Gastroesophageal sphincter (tissue), 4 donors: ENCODE measurements at regions not wholly inside any gene's neighbourhood (a gene's known extent, or its start where the extent isn't known, plus 50 kb on each side); places are given as distances from the start of the nearest gene placed in this dataset.

Experiments used
- ATAC-seq: fragments of 150-250 bp; one replicate; pipeline ENCODE4 v1.9.1; 2016; ENCODE audit warnings: mild to moderate bottlenecking, moderate library complexity
- H3K27ac ChIP-seq, 4 donors: fragments of 200-600 bp; sonication (generic) in 3 of 4; 1 replicate in 3 of 4; 2 replicates in 1 of 4; pipeline ENCODE4 v1.5.1; 2016 to 2019
- H3K27me3 ChIP-seq: fragments of 200-600 bp; sonication (generic); one replicate; pipeline ENCODE4 v1.5.1; 2019
- H3K36me3 ChIP-seq, 2 donors: fragments of 200-600 bp; sonication (generic); one replicate each; pipeline ENCODE4 v1.5.1; 2019; ENCODE audit warnings: control low read depth in 1 of 2
- H3K4me1 ChIP-seq, 3 donors: fragments of 200-600 bp; sonication (generic); 1 replicate in 2 of 3; 2 replicates in 1 of 3; pipeline ENCODE4 v1.5.1; 2016 to 2019; ENCODE audit warnings: control low read depth in 2 of 3
- H3K4me3 ChIP-seq, 2 donors: fragments of 200-600 bp; sonication (generic); one replicate each; pipeline ENCODE4 v1.5.1; 2019; ENCODE audit warnings: mild to moderate bottlenecking in 1 of 2, moderate library complexity in 1 of 2
- H3K9me3 ChIP-seq, 3 donors: fragments of 200-600 bp; sonication (generic); one replicate each; pipeline ENCODE4 v1.5.1; 2017 to 2019; ENCODE audit warnings: control low read depth in 2 of 3
- EP300 ChIP-seq: sonication (generic); formaldehyde crosslinking; IDR thresholded peaks from one replicate; pipeline ENCODE4 v1.6.1; 2017; ENCODE audit warnings: antibody characterized with exemption, mild to moderate bottlenecking
- POLR2A ChIP-seq, 2 donors: fragments of 450-650 bp; IDR thresholded peaks; one replicate each; pipeline ENCODE4 v1.6.1; 2017; ENCODE audit warnings: antibody characterized with exemption in 2 of 2, mild to moderate bottlenecking in 2 of 2, moderate library complexity in 1 of 2
- POLR2AphosphoS5 ChIP-seq: sonication (generic); formaldehyde crosslinking; IDR thresholded peaks from one replicate; pipeline ENCODE4 v1.6.1; 2017; ENCODE audit warnings: antibody characterized with exemption
- WGBS, 2 donors: methylation state at CpG; one replicate each; pipeline ENCODE4 v1.1.5; 2018; ENCODE audit warnings: low coverage in 1 of 2; 5-methylcytosine and 5-hydroxymethylcytosine counted together
- TF ChIP-seq, protein P1 (sequence below), 4 experiments: fragments of 200-600 bp in 2 of 4; fragments of 450-650 bp in 2 of 4; sonication (generic) in 1 of 4; IDR thresholded peaks; one replicate each; pipeline ENCODE4 v1.5.1; 2017 to 2019; ENCODE audit warnings: antibody characterized with exemption in 4 of 4, mild to moderate bottlenecking in 2 of 4, moderate library complexity in 2 of 4

DNA sequence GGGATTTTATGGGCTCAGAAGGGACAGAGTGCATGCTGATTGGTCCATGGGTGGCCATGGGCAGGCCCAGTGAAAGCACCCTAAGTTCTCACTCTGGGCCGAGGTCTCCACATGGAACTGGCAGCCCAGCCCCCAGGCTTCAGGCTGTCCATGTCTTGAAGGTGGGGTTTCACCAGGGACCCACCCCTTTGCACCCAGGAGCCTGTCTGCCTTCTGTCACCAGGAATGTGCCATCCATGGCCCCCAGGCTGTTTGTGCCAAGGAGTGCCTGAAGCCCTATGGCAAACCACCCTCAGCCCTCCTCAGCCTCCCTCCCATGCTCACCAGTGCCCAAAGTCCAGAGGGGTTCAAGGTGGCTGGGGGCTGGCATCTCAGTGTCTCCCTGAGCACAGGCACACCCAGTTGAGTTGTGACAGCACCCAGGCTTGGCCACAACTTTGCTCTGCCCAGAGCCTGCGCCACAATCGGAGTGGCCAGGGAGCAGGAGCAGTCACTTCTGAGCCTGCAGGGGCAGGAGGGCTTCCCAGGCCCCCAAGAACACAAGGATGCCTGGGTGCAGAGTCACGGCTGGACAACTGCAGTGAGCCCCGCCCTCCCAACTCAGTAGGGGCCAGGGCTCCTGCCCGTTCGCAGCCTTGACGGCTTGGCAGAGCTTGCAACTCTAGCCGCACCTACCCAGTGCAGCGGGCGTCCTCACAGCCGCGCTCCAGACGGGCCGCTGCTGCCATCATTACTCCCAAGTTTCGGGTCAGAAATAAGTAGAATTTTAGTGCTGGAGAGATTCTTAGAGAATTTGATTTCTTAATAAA, 185.3 kb upstream of the NUDT6 start:
- 88 to 100% methylated on average over 1 to 7 of the region's 16 CpGs for WGBS, 2 donors
- Histone ChIP-seq H3K36me3 (no peaks in the 10 kb centered on the region), H3K27ac (no peak overlapping the region), H3K4me1 (peaks cover 0 to 45% (median 7%) of the 10 kb centered on the region in 3 donors), H3K4me3 (no peak overlapping the region), H3K27me3 (no peaks in the 10 kb centered on the region), H3K9me3 (no peaks in the 10 kb centered on the region)
- ATAC-seq: no peak
- no peak for TF ChIP-seq POLR2A (IDR thresholded peaks at IDR 0.05)
- no peak for TF ChIP-seq EP300
- TF ChIP-seq, protein P1, sequence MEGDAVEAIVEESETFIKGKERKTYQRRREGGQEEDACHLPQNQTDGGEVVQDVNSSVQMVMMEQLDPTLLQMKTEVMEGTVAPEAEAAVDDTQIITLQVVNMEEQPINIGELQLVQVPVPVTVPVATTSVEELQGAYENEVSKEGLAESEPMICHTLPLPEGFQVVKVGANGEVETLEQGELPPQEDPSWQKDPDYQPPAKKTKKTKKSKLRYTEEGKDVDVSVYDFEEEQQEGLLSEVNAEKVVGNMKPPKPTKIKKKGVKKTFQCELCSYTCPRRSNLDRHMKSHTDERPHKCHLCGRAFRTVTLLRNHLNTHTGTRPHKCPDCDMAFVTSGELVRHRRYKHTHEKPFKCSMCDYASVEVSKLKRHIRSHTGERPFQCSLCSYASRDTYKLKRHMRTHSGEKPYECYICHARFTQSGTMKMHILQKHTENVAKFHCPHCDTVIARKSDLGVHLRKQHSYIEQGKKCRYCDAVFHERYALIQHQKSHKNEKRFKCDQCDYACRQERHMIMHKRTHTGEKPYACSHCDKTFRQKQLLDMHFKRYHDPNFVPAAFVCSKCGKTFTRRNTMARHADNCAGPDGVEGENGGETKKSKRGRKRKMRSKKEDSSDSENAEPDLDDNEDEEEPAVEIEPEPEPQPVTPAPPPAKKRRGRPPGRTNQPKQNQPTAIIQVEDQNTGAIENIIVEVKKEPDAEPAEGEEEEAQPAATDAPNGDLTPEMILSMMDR (IDR thresholded peaks at IDR 0.05): no peak
- no peak for TF ChIP-seq POLR2AphosphoS5

DNA sequence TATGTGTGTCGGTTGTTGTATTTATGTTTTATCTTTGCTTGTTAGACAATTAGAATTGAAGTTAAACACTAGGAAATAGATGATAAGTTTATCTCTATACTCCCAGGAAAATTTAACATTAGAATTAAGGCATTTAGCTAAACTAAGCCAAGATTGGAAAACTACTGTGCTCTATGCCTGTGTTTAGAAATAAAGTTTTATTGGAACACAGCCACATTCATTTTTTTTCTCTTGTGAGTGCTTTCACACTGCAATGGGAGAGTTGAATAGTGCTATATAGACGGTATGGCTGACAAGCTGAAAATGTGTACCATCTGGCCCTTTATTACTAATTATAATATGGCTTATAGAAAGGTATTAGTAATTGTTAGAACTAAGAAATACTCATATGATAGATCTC, 186.7 kb upstream of the NUDT6 start:
- Histone ChIP-seq H3K27ac (peak overlapping the region in 2 of 4 donors; percentile 57 to 70), H3K9me3 (no peaks in the 10 kb centered on the region), H3K36me3 (no peaks in the 10 kb centered on the region), H3K4me1 (peaks cover 0 to 45% (median 7%) of the 10 kb centered on the region in 3 donors), H3K4me3 (no peak overlapping the region), H3K27me3 (no peaks in the 10 kb centered on the region)
- TF ChIP-seq POLR2AphosphoS5: no peak
- TF ChIP-seq, protein P1 (IDR thresholded peaks at IDR 0.05): no peak
- no peak for TF ChIP-seq EP300
- no peak for TF ChIP-seq POLR2A (IDR thresholded peaks at IDR 0.05)
- ATAC-seq: no peak
- WGBS, 2 donors: 60 to 88% methylated on average over 1 to 2 of the region's 2 CpGs

DNA sequence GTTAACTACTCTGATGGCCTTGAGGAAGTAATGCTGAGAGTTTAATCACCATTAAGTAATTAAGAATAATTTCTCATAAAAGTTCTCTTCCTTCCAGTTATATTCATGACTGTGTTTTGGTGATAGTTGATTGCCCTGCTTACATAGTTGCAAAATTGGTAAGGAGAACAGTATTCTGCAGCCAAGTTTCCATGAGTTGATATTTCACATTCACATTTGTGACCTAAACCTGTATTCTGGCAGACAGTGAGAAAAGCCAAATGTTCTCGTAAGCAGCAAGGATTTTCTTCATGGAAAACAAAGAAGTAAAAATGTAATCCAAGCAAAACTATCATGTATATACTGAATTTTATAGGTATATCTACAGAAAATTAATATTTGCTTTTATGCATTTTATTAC, 187.8 kb upstream of the NUDT6 start:
- Histone ChIP-seq H3K27me3 (no peaks in the 10 kb centered on the region), H3K4me3 (no peak overlapping the region), H3K27ac (peak overlapping the region in 3 of 4 donors; percentile 57 to 70 (median 59)), H3K4me1 (peaks cover 0 to 35% (median 7%) of the 10 kb centered on the region in 3 donors), H3K9me3 (no peaks in the 10 kb centered on the region), H3K36me3 (no peaks in the 10 kb centered on the region)
- ATAC-seq: peak; percentile 71
- 12 to 44% methylated on average over 1 of the region's 1 CpG for WGBS, 2 donors
- TF ChIP-seq POLR2A (IDR thresholded peaks at IDR 0.05): no peak
- TF ChIP-seq EP300: no peak
- TF ChIP-seq POLR2AphosphoS5: peak; percentile 91
- TF ChIP-seq, protein P1 (IDR thresholded peaks at IDR 0.05): no peak

DNA sequence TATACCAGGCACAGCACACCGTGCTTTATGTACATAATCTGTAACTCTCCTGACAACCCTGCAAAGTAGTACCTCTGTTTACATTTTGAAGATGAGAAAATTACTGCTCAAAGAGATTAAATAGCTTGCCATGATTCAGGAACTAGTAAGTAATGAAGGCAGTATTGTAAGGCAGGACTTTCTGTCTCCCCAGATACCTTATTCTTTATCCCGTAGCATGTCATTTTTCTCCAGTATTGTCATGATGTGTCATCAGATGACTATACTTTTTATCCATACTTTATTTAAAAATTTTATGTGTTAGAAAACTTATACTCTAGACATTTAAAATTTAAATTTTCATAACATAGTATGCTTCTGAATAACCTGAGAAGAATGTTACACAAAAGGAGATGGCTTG, 188.3 kb upstream of the NUDT6 start:
- no peaks in the 10 kb centered on the region for H3K9me3 ChIP-seq
- H3K4me1 ChIP-seq: peaks cover 0 to 34% (median 7%) of the 10 kb centered on the region in 3 donors
- H3K4me3 ChIP-seq: no peak overlapping the region
- TF ChIP-seq EP300 (no peak), POLR2AphosphoS5 (no peak), POLR2A (IDR thresholded peaks at IDR 0.05) (no peak)
- TF ChIP-seq, protein P1 (IDR thresholded peaks at IDR 0.05): no peak
- ATAC-seq: no peak
- peak overlapping the region; percentile 38 to 70 (median 58) for H3K27ac ChIP-seq
- H3K36me3 ChIP-seq: no peaks in the 10 kb centered on the region
- H3K27me3 ChIP-seq: no peaks in the 10 kb centered on the region
- 15 to 33% methylated on average over 2 of the region's 2 CpGs for WGBS, 2 donors

DNA sequence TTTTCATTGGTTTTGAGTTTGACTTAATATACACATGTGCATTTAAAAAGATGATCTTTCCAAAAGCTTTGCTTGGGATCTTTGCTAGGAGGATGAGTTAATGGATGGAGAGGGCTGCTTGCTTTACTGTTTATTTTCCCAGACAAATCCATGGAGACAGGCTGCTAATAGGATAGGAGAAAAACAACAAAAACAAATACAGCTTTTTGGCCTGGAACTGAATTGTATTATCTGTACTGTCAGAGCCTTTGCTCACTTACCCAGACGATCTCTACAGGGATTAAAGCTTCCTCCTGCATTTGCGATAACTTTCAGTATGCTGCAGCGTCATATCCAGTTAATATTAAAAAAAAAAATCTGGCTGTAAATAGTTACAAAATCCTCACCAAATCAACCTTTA, 190.8 kb upstream of the NUDT6 start:
- no peaks in the 10 kb centered on the region for H3K27me3 ChIP-seq
- peaks cover 0 to 39% (median 7%) of the 10 kb centered on the region in 3 donors for H3K4me1 ChIP-seq

More for the DNA sequence above, 190.8 kb upstream of the NUDT6 start:
- H3K9me3 ChIP-seq: no peaks in the 10 kb centered on the region
- ATAC-seq: no peak
- no peak overlapping the region for H3K27ac ChIP-seq
- H3K36me3 ChIP-seq: no peaks in the 10 kb centered on the region
- TF ChIP-seq, protein P1 (IDR thresholded peaks at IDR 0.05): no peak
- 67% methylated on average over 3 of the region's 3 CpGs for WGBS, 2 donors
- H3K4me3 ChIP-seq: no peak overlapping the region
